Lower leg skin (tissue), 4 donors: ENCODE measurements at regions not wholly inside any gene's neighbourhood (a gene's known extent, or its start where the extent isn't known, plus 50 kb on each side); places are given as distances from the start of the nearest gene placed in this dataset.

Experiments
- DNase-seq, 2 donors: peaks; one replicate each; pipeline ENCODE4 v3.0.0-alpha.2; 2019; ENCODE audit warnings: low spot score in 2 of 2
- H3K4me3 ChIP-seq: fragments of 200-600 bp; sonication (generic); 2 replicates; pipeline ENCODE4 v1.5.1; 2017; ENCODE audit warnings: mild to moderate bottlenecking, low read depth; ENCODE audit not compliant: poor library complexity, severe bottlenecking
- POLR2A ChIP-seq, 2 donors: fragments of 450-650 bp; IDR thresholded peaks; one replicate each; pipeline ENCODE4 v1.6.1; 2016 to 2017; ENCODE audit warnings: antibody characterized with exemption in 2 of 2, mild to moderate bottlenecking in 1 of 2, moderate library complexity in 1 of 2
- whole genome bisulfite sequencing, 2 donors: methylation state at CpG; one replicate each; pipeline ENCODE4 v1.1.5; 2018; 5-methylcytosine and 5-hydroxymethylcytosine counted together
- intact Hi-C: fragments of 100-400 bp; cut with DNase I; formaldehyde crosslinking; loops from one replicate; pipeline ENCODE4 v1.15.0; 2023; ENCODE audit warnings: low total_unique reads
- TF ChIP-seq, protein P1 (sequence below), 3 donors: fragments of 450-650 bp; IDR thresholded peaks; one replicate each; pipeline ENCODE4 v1.5.1; 2016; ENCODE audit warnings: antibody characterized with exemption in 3 of 3, mild to moderate bottlenecking in 3 of 3, moderate library complexity in 2 of 3

DNA sequence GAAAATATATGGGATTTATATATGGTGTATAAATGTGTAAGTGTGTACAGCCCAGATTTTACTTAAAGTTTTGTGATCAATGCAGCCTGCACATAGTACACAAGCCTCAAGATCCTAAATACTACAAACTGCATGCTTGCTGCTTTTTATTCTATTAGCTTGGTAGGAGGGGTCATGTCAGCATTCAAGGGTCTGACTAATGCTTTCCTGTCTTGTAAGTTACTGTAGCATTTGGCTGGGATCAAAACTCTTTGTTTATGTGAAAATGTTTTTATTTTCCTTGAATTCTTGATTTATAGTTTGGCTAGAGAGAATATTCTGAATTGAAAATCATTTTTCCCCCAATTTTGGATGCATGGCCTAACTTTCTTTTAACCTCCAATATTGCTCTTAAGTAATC, 370.9 kb downstream of the NSUN3 start:
- H3K4me3 ChIP-seq = no peak overlapping the region
- intact Hi-C loops = no loop called here
- DNase-seq = no peak
- TF ChIP-seq, protein P1, sequence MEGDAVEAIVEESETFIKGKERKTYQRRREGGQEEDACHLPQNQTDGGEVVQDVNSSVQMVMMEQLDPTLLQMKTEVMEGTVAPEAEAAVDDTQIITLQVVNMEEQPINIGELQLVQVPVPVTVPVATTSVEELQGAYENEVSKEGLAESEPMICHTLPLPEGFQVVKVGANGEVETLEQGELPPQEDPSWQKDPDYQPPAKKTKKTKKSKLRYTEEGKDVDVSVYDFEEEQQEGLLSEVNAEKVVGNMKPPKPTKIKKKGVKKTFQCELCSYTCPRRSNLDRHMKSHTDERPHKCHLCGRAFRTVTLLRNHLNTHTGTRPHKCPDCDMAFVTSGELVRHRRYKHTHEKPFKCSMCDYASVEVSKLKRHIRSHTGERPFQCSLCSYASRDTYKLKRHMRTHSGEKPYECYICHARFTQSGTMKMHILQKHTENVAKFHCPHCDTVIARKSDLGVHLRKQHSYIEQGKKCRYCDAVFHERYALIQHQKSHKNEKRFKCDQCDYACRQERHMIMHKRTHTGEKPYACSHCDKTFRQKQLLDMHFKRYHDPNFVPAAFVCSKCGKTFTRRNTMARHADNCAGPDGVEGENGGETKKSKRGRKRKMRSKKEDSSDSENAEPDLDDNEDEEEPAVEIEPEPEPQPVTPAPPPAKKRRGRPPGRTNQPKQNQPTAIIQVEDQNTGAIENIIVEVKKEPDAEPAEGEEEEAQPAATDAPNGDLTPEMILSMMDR (IDR thresholded peaks at IDR 0.05) = no peak
- no peak for TF ChIP-seq POLR2A (IDR thresholded peaks at IDR 0.05)

DNA sequence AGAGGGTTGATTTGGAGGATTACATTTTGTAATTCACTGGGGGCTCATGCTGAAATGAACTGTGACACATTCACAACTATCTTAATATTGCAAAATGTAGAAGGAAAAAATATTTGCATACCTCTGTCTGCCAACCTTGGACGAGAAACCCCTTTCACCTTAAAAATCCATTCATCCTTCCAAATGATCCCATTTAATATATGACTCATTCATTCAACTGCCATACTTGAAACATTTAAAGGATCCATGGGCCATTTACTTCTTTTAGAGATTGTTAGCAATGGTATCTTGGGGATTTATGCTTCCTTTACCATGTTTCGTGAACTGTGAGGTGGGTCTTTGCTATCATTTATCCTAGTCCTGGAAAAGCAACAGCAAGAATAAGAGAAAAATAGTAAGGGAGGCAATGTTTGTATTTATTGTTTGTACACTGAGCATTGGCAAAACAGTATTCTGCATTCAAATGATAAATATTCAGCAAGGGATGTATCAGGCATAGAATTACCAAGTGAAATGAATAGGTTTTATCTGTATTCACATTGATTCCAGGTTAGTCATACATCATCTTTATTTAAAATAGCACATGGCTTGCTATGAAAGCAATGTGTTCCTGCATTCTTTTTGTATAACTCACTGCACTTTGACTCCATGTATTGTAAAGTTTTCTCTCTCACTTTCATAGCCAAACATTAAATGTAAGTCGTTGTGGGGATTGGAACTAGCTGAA, 378.1 kb downstream of the NSUN3 start:
- no peak overlapping the region for H3K4me3 ChIP-seq
- TF ChIP-seq POLR2A (IDR thresholded peaks at IDR 0.05) = no peak
- TF ChIP-seq, protein P1 (IDR thresholded peaks at IDR 0.05) = no peak
- intact Hi-C loops = no loop called here
- 52 to 54% methylated on average over 3 of the region's 3 CpGs for WGBS, 2 donors
- DNase-seq = no peak

DNA sequence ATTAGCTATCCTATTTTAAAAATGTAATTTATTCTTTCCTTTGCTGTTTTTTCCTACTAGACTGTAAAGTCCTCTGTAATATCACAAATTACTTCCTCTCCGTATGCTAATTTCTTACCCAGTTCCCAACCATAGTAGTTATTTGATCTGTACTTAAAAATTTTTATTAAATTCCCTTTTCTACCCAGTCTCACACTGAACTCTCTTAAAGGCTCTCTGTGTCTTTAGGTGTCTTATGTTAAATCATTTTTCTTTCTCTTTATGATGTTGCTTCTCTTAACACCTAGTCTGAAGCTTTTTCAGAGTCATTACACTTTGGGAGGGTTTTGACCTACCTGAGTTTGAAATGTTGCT, 378.6 kb downstream of the NSUN3 start:
- intact Hi-C loops = no loop called here
- WGBS, 2 donors = 78 to 80% methylated on average over 1 of the region's 1 CpG
- no peak for TF ChIP-seq POLR2A (IDR thresholded peaks at IDR 0.05)
- TF ChIP-seq, protein P1 (IDR thresholded peaks at IDR 0.05) = no peak
- DNase-seq = no peak
- no peak overlapping the region for H3K4me3 ChIP-seq

DNA sequence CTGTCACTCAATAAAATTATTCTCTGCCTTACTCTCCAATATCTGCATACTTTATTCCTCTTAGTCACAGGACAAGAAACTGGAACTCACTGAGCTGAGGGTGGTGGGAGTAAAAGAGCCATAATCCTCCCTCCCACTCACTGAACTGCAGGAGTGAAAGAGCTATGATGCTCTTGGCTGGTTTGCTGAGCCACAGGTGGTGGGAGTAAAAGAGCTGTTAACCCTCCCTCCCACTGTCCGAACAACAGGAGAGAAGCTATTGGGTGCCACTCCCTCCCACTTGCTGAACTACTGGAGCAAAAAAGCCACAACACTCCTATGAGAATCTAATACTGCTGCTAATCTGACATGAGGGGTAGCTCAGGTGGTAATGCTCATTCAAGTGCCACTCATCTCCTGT, 391.0 kb downstream of the NSUN3 start:
- TF ChIP-seq, protein P1 (IDR thresholded peaks at IDR 0.05) = no peak
- TF ChIP-seq POLR2A (IDR thresholded peaks at IDR 0.05) = no peak
- intact Hi-C loops = no loop called here
- WGBS, 2 donors = 74 to 89% methylated on average over 1 of the region's 1 CpG

DNA sequence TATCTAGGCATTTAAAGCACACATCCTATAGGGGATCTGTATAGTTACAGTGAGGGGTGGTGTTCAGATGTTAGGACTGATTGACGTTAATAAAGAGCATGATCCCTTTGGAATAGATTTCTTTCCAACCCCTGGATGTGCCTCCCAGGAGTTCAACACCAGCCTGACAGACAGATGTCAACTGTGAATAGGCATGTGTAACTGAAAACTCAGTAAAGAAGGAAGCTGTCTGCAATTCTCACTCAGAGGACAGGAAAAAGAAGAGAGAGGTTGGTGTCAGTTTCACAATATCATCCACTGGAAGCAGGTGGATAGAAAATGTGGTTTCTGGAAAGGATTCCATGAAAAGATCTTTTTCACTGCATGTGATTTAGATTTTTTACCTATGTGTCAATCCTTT, 396.3 kb downstream of the NSUN3 start:
- DNase-seq = no peak
- intact Hi-C loops = no loop called here
- H3K4me3 ChIP-seq = no peak overlapping the region
- 79 to 83% methylated on average over 1 of the region's 1 CpG for WGBS, 2 donors
- TF ChIP-seq POLR2A (IDR thresholded peaks at IDR 0.05) = no peak
- TF ChIP-seq, protein P1 (IDR thresholded peaks at IDR 0.05) = no peak

More for the DNA sequence above, 391.0 kb downstream of the NSUN3 start:
- no peak for DNase-seq
- H3K4me3 ChIP-seq = no peak overlapping the region

DNA sequence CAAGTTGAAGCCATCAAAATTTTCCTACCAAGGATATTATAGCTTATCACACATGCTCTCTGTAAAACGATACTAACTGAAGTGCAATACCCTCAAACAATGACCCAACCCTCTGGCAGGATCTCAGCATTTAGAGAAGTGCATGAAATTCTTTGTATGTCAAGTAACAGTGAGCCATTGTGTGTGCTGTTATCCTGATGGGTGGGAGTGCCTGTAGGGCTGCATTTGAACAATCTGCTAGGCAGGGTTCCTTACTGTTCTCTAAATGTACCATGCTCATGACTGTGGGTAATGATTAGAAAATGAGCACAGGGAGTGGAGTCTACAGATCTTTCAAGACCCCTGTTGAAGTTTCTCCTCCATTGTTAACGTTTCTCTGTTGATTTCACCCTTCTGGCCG, 398.1 kb downstream of the NSUN3 start:
- no peak for DNase-seq
- 76 to 80% methylated on average over 3 of the region's 3 CpGs for WGBS, 2 donors
- TF ChIP-seq, protein P1 (IDR thresholded peaks at IDR 0.05) = no peak
- TF ChIP-seq POLR2A (IDR thresholded peaks at IDR 0.05) = no peak
- intact Hi-C loops = no loop called here
- H3K4me3 ChIP-seq = no peak overlapping the region
